NCI-H526 (cell line): ENCODE measurements at regions not wholly inside any gene's neighbourhood (a gene's known extent, or its start where the extent isn't known, plus 50 kb on each side); places are given as distances from the start of the nearest gene placed in this dataset.

Experiments used
- DNase-seq, 2 experiments: peaks; one replicate each; lab custom pipeline; 2025; lab: John Stamatoyannopoulos, UW

GRCh38 chr5:117504305-117504704 is 929.7 kb upstream of the SEMA6A start:
- no peak for DNase-seq

- no peak for DNase-seq
These were observed 923.0 kb upstream of the SEMA6A start for GRCh38 chr5:117497601-117498000.

GRCh38 chr5:117496801-117497200 is 922.2 kb upstream of the SEMA6A start:
- no peak for DNase-seq

GRCh38 chr5:117494188-117494587 is 919.6 kb upstream of the SEMA6A start:
- no peak for DNase-seq

DNA sequence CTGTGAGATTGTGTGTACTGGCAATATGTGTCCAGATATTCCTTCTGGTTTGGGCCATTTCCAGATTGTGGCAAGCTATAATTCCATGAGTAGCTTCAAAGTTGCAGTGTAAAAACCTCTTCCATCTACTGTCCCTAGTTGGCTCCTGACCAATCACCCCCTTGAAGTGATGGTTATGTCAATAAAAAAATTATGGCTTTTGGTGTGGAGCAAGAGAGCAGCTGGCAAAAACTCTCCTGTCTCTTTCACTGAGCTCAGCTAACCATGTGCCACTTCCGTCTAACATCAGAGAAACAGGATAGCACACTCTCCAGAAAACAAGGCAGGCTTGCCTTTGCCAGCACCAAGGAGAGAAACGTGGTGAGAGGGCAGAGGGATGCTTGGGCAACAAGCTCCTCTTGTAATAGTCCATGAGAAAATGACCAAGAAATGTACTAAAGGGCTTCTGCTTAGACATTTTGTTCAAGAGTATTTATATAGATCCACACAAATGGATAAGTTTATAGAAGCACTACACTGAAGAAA is 914.4 kb upstream of the SEMA6A start:
- DNase-seq: no peak

- no peak for DNase-seq
These were observed 912.9 kb upstream of the SEMA6A start for GRCh38 chr5:117487556-117487955.

DNA sequence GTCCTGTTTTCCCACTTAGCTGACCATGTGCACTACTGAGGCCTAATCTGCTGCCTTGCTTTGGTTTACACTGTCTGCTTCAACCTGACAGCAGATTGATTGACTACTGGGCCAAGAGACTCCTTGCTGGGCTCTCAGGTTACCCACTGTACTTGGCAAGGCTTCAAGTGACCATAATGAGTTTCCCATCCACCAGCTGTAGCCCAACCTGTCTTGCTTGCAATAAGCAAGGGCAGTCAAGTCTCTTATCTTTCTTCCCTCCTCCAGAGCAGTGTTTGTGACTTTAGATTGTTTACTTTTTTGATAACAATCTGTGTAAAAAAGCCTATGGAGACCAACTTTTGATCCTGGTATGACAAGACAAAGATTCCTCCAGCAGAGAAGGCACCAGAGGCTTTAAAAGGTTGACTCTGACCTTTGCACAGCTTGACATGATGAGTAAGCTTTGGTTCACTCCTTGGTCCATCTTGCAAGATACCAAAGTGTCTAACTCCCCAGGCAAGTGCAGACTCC is 912.3 kb upstream of the SEMA6A start:
- DNase-seq: no peak

GRCh38 chr5:117486261-117486660 is 911.6 kb upstream of the SEMA6A start:
- no peak for DNase-seq

DNA sequence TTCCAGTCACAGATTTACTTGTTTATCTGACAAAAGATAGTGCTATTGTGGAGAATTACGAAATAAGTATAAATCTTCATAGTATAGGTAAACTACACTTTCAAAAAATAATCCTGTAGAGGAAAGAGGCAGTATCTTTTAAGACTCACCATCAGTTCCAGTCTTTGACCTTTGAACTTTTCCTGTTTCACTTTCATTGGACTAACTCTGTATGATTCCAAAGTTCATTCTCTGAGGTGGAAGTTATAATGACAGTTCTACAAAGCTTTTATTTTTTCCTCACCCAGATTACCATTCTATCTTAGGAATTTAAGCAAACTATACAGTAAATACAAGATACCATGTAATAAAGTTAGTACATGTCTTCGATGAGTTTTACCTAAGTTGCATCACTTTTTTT is 901.3 kb upstream of the SEMA6A start:
- no peak for DNase-seq

DNA sequence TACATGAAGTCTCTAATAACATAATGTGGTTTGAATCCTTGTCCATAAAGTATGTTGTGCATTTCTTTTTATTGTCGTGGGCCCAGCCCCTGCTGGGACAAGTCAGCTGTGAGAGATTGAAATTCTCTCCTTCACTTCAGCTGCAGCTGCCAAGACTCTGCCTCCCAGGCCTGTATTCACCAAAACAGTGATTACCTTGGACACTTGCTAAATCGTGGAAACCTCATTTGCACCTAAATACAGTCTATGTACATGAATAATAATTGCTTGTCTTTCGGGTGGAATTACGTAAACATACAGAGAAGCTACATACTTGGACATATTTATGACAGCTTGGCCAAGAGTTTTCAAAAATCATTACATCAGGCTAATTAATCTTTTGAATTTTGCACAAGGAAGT is 898.5 kb upstream of the SEMA6A start:
- DNase-seq: no peak

- DNase-seq: no peak
These were observed 889.4 kb upstream of the SEMA6A start for GRCh38 chr5:117463881-117464570.

GRCh38 chr5:117461966-117462365 is 887.3 kb upstream of the SEMA6A start:
- DNase-seq: no peak

- DNase-seq: no peak
These were observed 886.8 kb upstream of the SEMA6A start for GRCh38 chr5:117461403-117461802.

DNA sequence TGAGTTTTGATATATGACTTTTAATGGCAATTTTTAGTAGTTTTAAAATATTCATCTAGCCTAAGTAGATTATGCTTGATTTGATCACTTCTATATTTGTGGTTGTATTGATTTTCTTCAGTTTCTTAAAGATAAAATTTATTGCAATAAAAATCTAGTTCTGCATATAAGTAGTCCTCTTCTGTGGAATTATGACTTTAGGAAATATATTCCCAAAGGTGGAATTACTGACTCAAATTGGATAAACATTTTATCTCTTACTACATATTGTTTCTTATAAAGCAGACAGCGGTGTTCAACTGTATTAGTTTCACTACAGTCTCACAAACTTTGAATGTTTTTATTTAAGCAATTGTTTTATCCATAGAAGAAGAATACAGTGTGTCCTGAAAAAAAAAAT is 883.0 kb upstream of the SEMA6A start:
- DNase-seq: no peak

- DNase-seq: no peak
These were observed 882.3 kb upstream of the SEMA6A start for GRCh38 chr5:117456866-117457470.

GRCh38 chr5:117455236-117456233 is 880.9 kb upstream of the SEMA6A start:
- DNase-seq: peak in 1 of 2 experiments; percentile 49

DNA sequence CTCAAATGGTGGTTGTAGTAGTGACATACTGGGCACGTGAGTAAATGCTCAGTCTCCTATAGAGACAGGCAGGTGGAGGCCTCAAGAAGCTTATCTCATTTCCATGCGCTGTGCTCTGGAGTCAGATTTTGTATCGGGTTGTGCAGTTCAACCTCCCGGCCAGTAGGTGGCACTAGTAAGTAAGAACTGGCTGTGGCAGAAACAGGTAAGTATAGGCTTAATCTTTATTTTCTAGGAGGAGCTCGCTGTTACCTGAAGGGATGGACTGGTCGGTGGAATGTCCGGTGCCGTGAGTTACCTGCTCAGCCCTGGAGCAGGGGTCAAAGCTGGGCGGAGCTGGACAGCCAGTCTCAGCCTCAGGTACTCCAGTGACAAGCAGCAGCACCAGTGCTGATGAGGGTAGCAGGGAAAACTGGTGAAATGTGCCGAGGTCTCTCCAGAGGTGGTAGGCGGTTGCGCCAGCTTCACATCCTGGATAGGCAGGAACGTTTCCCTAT is 880.1 kb upstream of the SEMA6A start:
- DNase-seq: peak; percentile 34 to 49

DNA sequence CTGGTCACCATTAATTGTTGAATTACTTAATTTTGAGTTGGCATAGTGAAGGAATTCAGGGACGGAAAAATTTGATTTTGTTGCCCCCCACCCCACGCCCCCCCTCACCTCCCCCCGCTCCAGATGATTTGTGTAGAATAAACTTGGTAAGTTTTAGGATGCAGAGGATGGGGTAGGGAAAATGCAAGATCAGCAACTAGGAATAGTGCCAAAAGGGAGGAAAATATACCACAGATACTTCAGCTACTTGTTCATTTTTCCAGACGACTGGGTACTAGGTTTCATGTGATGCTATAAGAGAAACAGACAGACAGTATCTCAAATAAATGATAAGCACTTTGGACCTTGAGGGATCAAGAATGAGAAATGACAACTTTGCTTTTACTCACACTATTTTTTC is 862.2 kb upstream of the SEMA6A start:
- DNase-seq: no peak

DNA sequence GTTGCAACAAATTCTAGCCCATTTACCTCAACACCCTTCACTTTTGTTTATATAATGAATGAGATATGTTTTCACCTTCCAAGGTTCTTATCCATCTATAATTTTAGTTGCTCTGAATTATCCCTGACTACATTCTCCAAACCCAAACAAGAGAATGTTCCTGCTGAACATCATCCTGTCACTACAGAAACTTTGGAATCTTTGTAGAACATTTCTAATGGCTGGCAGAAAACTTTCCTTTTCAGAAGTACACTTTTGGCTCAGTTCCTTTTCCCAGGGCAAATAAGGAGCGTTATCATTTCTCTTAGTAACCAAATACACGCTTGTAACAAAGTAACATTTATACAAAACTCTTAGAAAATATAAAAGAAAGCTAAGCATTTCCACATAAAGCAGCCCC is 860.6 kb upstream of the SEMA6A start:
- DNase-seq: no peak

- no peak for DNase-seq
These were observed 859.6 kb upstream of the SEMA6A start for GRCh38 chr5:117434254-117434653.

DNA sequence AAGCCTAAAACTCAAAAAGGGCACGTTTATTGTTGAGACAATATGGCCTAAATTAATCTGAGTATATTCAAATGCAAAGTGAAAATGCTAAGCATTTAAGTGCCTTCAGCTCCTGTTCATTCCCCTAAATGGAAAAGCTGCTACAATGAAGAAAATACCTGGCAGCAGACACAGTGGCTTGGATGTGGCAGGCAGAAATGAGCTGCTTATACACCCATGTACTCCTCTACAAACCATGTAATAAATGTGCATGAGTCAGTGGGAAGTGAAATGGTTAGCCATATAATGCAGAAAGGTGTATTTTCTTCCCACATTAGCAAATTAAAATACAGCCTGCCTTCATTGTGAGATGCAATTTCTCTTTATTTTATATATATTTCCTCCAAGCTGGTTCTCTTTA is 859.2 kb upstream of the SEMA6A start:
- no peak for DNase-seq

- no peak for DNase-seq
These were observed 856.5 kb upstream of the SEMA6A start for GRCh38 chr5:117431091-117431490.
